Transverse colon (tissue), 4 donors: ENCODE measurements at regions not wholly inside any gene's neighbourhood (a gene's known extent, or its start where the extent isn't known, plus 50 kb on each side); places are given as distances from the start of the nearest gene placed in this dataset.

Experiments
- CTCF ChIP-seq, 5 experiments: fragments of 200-600 bp in 3 of 5; fragments of 450-650 bp in 2 of 5; sonication (generic) in 3 of 5; IDR thresholded peaks; 1 replicate in 2 of 5; 2 replicates in 3 of 5; pipeline ENCODE4 v1.5.1; 2016 to 2017; ENCODE audit warnings: antibody characterized with exemption in 5 of 5, inconsistent platforms in 3 of 5, mild to moderate bottlenecking in 2 of 5, moderate library complexity in 1 of 5
- EP300 ChIP-seq: sonication (generic); formaldehyde crosslinking; IDR thresholded peaks from one replicate; pipeline ENCODE4 v1.6.1; 2017; ENCODE audit warnings: antibody characterized with exemption, low read depth
- POLR2A ChIP-seq: fragments of 450-650 bp; IDR thresholded peaks from one replicate; pipeline ENCODE4 v1.6.1; 2016; ENCODE audit warnings: antibody characterized with exemption, mild to moderate bottlenecking, moderate library complexity
- POLR2AphosphoS5 ChIP-seq, 3 donors: sonication (generic); formaldehyde crosslinking; IDR thresholded peaks; one replicate each; pipeline ENCODE4 v1.6.1; 2016; ENCODE audit warnings: antibody characterized with exemption in 3 of 3

GRCh38 chr4:157854819-157855218 lies 318.0 kb downstream of the GASK1B start:
- TF ChIP-seq POLR2A (no peak), POLR2AphosphoS5 (IDR thresholded peaks at IDR 0.05) (no peak), CTCF (IDR thresholded peaks at IDR 0.05) (no peak), EP300 (no peak)
